Stimulated activated CD4-positive, alpha-beta T cell treated with anti-CD3 and anti-CD28 coated beads, Interleukin-2, amount 100 ng/mL, for 24 hours (primary cell): ENCODE measurements at regions not wholly inside any gene's neighbourhood (a gene's known extent, or its start where the extent isn't known, plus 50 kb on each side); places are given as distances from the start of the nearest gene placed in this dataset.
A peak's percentile ranks its signal among the peaks of the same experiment; 100 is the strongest.
"Not testable (repeated sequence)": the region's sequence is repeated elsewhere in the genome, so short reads cannot be mapped to it uniquely, and the experiment has no call there.

Source experiments
- DNase-seq, 2 donors: peaks; one replicate each; pipeline ENCODE4 v3.0.0-alpha.2; 2020

DNA sequence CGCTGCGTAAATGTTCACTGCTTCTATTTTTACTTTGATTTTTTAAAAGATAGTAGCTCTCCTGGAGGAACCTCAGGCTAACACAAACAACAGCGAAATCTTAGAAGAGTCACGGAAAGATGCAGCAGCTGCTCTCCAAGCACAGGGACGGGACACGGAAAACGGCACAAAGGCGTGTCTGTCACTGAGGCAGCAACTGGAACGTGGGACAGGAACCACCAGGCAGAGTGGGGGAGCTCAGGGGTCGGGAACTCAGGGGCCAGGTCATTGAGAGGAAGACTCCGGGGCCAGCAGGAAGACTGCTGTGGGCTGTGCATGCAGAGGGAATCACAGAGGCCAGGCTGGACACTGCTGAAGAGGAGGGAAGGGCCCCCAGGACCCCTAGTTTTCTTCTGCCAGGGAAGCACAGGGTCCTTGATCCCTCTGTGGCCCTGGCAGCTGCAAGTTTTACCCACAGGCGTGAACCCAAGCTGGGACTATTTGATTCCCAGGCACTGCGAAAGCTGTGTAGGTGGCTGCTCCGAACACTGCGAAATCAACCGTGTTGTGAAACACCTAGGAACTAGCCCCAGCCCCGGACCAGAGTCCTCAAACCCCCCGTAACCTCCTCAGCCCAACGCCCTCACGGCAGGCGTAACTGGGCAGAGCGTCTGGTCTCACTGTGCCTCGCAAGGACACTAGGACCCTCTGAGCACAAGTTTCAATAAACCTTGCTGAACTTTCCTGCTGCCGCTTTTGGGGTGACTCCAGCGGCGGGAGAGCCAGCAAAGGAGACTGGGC is 263.0 kb downstream of the EIPR1 start:
- peak in 1 of 2 donors; percentile 8 for DNase-seq

DNA sequence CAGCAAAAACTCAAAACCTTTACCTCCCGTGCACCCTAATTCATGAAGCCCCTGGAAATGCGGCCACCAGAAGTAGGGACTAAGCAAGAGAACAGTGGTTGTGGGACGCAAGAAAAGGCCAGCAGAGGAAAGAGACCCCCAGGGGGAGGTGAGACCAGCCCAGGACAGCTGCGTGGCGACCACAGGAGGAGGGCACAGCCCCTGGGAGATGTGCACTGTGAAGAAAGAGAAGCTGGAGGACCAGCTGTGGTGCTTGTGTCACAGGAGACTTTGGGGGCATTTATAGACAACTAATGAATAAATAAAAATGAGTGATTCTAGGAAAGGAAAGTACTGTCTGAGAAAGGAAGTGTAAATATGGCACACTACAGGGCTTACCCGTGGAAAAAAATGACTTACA is 263.8 kb downstream of the EIPR1 start:
- DNase-seq, result no peak

DNA sequence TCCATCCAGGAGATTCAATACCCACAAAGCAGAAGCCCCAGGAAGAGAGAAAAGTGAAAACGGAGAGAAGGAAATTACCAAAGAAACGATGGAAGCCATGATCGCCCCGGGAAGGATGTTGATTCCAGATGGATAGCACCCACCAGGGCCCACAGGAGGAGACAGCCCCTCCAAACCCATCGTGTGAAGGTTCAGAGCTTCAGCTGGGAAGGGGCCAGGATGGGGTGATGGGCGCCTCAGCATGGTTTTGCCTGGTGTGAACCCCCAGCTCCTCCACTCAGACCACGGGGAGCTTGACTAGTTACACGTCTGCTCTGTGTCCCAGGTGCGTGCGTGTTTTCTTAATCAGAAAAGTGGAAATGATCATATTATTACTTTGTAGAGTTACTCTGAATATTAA is 264.5 kb downstream of the EIPR1 start:
- no peak for DNase-seq

DNA sequence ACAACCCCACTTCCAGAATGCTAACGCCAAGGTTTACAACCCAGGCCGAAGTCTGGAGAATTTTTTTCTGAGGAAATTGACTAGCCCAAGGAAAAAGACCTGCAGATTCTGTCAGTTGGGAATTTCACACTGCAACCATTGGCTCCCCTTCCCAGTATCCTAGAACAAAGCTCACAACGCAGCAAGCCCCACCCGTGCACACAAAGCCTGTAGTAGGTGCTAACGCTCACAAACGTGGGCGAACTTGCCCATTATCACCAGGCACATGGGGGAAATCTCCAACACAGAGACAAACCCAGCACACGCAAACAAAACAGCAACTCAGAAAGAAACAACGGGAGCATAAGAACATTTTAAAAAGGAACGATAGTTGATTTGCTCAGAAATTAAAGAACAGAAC is 265.1 kb downstream of the EIPR1 start:
- DNase-seq, result no peak

DNA sequence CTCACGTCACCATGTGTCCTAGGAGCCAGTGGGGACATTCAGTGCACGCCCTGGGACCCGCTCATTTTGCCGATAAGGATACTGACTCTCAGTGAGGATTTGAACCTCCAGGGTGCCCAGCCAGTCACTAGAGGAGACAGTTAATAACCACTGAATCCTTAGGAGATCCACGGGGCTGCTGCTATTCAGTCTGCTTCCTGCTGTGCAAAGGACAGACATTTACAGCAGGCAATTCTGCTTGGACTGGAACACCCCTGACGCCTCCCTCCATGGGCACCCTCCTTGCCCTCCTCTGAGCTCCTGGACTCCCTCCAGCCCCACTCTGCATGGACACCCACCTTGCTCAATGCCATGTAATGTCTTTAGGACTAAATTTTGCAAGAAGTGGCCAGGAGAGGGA is 265.5 kb downstream of the EIPR1 start:
- no peak for DNase-seq

DNA sequence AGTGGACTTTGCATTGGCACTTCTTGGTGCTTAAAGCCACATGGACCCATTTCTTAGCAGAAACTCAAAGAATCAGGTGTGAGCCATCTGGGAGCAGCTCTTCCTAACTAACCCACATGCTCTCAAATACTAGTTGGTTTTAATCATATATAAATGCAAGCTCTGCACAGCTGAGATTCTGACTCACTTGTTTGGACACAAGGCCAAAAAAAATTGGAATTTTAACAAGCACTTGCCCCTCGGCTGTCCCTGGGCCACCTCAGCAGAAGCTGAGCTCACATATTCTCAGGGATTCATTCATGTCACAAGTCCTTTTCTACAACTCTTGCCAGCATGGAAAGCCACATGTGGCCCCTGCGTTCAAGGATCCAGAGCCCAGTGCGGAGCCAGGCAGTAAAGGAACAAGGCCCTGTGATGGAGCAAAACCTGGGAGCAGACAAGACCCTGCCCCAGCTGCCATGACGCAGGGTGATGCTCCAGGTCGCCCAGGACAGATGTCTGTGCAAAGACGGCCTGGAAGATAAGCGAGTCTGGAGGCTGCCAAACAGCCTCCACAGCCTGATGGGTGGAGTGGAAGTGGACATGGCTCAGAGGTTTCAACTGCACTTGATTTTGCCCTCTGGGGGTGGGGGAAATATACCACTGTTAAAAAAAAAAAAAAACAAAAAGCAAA is 266.5 kb downstream of the EIPR1 start:
- no peak for DNase-seq

DNA sequence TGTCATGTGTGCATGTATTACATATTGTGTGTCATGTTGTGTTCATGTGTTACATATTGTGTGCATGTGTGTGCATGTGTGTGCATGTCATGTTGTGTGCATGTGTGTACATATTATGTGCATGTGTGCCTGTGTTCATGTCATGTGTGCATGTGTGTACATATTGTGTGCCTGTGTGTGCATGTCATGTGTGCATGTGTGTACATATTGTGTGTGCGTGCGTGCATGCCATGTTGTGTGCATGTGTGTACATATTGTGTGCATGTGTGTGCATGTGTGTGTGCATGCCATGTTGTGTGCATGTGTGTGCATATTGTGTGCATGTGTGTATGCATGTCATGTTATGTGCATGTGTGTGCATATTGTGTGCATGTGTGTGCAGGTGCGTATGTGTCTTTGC is 267.1 kb downstream of the EIPR1 start:
- no peak for DNase-seq

DNA sequence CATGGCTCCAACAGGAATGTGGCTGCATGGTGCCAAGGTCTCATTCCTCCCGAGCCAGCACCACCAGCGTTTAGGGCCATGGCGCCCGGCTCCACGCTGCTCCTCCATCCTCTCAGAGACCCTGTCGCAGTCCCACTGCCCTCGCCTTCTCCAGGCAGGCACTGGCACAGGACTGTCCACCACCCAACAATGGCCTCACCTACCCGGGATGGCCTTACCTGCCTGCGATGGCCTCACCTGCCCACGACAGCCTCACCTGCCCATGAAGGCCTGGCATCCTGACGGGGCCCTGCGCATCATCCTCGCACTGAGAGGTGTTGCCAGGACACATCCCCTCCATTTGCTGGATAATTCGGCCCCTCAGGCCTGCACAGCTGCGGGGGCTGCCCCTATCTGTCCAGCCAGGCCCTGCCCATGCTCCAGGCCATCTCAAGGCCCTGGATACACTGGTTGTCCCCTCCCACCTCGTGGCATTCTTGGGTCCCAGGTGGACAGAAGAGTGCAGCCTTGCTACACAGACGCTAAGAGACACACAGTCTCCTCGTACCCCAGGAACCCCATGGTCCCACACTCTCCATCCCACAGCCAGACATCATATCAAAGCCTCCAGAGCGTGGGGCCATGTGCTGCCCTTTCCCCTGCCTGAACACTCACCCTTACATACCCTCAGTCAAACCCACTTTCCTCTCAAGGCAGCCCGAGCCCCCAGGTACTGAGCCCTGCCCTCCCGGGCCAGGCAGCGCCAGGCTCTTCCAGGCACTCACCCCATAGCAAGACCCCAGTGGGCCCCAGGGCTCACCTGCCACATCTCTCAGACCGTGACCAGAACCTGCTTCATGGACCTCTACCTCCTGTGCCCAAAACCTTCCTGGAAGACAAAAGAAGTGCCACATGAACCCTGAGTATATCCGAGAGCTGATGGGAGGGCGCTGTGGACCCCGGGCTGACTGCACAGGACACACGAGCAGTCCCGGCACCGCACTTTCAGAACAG is 268.6 kb downstream of the EIPR1 start:
- DNase-seq, result no peak

DNA sequence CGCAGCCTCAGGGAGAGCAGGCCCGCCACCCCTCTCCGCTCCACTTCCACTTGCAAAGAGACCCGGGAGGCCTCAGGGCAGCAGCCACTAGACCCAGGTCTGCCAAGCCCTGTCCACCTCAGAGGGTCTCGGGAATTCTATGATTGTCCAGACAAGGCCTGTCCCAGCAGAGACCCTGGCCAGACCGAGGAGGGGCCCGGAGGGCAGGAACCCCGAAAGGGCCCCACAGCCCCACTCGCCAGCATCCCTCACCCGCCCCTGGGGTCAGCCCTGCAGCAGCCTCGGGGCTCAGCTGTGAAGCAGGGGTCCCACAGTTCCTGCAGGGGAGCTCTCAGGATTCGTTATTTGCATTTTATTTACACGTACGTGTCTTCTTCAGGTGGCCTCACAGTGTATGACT is 269.5 kb downstream of the EIPR1 start:
- no peak for DNase-seq

DNA sequence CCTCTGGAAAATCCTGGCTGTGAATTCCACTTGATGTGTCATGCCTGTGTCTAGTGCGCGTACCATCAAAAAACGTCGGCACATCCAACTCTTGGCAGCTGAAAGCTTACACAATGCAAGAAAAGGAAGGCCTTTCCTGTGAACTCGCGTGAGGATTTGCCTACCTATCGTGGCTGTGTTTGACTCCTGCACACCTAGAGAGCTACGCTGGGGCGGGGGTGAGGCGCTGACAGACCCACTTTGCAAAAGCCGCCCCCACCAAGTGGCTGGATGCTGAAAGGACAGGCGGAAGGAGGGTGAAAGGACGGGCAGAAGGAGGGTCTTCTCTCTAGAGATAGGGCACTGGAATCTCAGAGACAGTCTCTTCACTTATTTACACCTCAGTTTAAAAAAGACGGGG is 270.1 kb downstream of the EIPR1 start:
- no peak for DNase-seq

DNA sequence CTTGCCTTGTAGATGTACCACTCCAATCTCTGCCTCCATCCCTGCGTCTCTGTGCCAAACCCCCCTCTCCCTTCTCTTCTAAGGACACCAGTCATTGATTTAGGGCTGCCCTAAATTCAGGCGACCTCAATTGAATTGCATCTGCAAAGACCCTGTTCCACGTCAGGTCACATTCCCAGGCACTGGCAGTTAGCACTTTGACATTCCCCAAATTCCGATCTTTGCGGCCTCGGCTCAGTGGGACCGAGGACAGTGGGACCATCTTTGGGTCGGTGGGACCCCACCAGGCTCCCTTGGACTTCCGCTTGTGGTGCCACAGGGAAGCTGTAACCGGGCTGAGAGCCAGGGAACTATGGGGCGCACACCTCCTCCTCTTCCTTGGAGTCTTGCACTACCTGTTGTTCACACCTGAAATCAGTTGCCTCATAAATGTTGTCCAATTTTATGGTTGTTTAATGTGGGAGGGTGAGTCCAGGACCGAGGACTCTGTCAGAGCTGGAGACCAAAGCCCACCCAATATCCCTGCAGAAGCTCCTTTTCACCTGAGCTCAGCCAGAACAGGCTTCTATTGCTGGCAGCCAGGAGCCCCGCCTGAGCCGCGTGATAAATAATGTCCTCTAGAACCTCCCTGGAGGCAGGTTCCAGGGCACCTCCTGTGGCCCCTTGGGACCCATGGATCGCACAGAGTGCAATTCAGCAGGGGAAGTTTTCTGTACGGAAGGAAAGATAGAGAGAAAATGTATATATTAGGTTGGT is 271.6 kb downstream of the EIPR1 start:
- no peak for DNase-seq

DNA sequence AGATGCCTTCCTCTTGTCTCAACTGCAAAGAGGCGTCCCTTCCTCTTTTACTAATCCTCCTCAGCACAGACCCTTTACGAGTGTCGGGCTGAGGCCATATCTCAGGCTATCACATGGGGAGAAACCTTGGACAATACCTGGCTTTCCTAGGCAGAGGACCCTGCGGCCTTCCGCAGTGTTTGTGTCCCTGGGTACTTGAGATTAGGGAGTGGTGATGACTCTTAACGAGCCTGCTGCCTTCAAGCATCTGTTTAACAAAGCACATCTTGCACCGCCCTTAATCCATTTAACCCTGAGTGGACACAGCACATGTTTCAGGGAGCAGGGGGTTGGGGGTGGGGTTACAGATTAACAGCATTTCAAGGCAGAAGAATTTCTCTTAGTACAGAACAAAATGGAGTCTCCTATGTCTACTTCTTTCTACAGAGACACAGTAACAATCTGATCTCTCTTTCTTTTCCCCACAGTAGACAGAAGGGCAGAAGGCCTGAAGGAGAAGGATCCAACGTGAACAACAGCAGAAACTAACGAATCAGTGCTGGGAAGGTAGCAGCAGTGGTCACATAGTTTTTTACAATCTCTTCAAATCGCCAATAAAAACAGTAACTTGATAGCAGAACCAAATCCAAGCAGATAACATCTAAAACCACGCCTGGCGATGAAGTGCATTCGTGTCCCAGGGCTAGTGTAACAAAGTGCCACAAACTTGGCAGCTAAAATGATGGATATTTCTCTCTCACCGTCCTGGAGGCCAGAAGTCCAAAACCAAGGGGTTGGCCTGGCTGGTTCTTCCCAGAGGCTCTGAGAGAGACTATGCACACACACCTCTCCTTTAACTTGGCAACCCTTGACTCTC is 272.4 kb downstream of the EIPR1 start:
- DNase-seq, result not testable (repeated sequence)

DNA sequence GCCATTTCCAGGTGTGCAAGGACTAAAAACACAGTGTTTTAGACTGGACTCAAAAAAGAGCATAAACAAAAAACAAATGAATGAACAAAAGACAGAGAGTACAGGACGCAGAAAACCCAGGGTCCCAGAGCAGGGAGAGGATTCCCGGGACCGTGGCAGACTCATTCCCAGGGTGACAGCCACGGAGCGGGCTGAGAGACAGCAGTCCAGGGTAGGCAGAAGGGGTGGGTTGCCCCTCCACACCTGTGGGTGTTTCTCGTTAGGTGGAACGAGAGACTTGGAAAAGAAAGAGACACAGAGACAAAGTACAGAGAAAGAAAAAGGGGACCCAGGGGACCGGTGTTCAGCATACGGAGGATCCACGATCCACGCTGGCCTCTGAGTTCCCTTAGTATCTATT is 273.4 kb downstream of the EIPR1 start:
- DNase-seq, result no peak

DNA sequence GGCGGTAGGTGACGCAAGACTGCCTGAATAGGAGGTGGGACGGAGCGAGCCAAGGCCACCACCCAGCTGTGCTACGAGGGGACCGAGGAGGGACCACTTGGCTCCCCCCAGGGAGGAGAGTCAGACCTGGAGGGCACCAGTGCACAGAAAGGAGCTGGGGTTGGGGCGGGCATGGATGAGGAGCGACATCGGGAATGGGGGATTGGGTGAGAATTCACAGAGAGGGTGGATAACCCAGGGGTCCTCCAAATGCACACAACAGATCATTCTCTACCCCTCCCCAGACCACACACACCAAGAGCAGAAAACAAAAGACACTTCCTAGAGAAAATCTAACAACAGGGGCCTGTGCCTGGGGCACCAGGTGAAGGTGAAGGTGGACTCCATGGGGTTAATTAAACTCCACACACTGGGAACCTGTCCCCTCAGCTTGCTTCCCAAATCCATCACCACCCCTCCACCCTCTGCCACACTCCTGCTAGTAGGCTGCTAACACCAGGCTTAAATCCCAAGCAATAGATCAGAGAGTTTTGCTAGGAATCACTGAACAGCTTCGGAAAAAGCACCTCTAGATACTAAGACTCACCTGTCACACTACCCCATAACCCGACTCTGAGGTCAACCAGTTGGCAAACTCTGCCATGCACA is 274.6 kb downstream of the EIPR1 start:
- no peak for DNase-seq

DNA sequence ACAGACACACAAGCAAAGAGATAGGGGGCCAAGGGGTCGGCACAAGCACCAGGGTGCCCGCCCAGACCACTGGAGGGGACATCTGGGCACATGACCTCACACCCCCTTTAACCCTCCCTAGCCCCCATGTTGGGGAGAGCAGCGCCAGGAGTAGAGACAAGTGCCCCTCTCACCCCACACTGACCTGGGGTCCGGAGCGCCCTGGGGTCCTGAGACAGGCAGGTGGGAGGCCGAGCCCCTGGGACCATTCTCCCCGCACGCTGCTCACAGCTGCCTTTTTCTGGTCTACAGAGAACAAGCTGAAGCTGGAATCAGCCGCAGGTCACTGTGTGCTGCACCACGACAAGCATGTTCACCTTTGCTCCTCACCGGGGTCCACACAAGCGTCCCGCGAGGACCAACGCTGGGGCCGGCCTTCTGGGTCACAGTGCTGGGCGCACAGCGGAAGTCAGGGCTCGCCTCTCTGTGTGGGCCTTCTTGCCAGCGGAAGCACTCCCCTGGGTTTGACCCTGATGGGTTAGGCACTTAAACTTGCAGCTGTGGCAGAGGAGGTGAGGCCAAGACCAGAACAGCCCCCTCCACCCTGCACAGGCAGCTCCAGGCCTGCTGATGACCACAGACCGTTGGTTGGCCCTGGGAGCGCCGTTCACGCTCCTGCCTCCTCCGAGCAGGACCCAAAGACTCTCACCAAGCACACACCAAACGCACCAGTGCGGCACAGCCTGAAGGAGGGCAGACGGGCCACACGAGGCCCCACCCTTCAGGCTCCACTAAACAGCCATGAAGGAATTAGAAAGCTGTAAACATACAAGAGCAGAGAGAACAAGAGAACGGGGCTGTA is 275.3 kb downstream of the EIPR1 start:
- no peak for DNase-seq

DNA sequence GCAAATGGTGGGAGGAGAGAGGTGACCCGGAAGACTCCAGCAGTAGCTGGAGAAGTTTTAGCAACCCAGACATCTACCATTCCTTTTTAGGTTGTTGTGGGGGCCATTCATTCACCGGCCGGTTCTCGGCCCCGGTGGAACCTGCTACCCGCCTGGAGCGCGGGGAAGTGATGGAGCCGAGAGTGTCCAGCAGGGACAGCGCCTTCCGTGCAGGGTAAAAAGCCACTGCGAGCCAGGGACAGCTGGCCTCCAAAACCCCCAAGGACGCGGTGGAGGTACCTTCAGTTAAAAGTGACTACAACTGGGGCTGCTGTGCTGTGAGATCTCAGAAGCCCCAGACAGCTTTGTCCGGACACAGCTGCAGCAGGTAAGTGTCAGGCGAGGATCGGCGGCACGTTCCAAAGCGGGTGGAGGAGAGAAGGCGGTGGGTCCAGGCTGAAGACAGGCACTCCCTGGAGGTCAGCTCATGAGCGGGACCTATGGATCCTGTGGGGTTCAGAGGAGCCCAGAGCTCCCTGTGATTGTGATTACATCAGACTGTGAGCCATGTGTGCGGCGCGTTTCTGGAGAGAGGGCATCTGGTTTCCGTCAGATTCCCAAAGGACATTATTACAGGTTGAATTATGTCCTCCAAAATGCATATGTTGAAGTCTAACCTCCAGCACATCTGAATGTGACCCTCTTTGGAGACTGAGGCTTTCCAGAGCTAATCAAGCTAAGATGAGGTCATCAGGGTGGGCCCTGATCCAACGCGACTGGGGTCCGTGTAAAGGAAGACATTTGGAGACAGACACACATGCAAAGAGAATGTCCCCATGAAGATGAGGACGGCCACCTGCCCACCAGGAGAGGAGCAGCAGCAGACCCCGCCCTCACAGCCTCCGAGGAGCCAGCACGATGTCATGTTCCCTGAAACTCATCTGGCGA is 276.3 kb downstream of the EIPR1 start:
- DNase-seq, result no peak

DNA sequence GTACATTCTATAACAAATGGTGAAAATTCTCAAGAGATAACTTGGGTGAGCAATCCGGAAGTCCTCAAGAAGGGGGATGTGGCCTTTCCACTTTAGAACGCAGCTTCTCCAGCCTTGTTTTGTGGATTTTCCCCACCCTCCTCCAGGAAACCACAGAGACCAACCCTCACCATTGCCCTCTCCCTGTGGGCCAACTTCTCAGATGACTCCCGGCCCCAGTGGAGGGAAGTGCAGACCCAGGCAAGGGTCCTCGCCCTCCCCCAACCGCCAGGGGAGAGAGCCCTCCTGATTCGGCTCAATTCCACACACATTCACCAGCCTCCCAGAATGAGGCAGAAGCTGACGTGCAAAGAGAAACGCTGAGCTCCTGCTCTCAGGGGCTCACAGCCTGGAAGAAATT is 277.2 kb downstream of the EIPR1 start:
- no peak for DNase-seq

DNA sequence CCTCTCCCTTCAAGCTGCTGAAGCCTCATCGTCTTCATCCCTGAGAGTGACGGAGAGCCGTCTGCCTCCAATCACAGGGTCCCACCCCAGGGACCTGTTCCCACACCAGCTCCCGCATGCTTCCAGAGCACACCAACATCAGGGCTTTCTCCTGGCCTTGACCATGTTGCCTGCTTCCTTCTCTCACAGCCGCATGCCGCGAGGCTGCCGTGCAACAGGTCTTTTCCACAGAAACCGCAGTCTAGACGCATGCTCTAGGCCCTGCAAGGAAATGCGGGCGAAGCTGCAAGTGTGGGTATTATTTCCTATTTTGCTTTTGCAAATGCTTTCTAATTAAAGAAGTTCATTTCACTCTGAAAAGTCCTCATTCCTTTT is 277.8 kb downstream of the EIPR1 start:
- no peak for DNase-seq
